GM19324 (cell line): ENCODE measurements at regions not wholly inside any gene's neighbourhood (a gene's known extent, or its start where the extent isn't known, plus 50 kb on each side); places are given as distances from the start of the nearest gene placed in this dataset.
"Not testable (repeated sequence)": the region's sequence is repeated elsewhere in the genome, so short reads cannot be mapped to it uniquely, and the experiment has no call there.

ENCODE experiments used
- ATAC-seq: cut with Tn5 transposase; IDR thresholded peaks from one replicate; pipeline ENCODE4 v1.9.1; 2021; ENCODE audit warnings: mild to moderate bottlenecking, moderate library complexity; ENCODE audit not compliant: unreplicated experiment, low FRiP score

GRCh38 chr17:71759422-71760060 is 361.3 kb upstream of the SOX9 start:
- no peak for ATAC-seq

- no peak for ATAC-seq
Measured at GRCh38 chr17:71760062-71760720, 360.6 kb upstream of the SOX9 start.

GRCh38 chr17:71762526-71762925 is 358.3 kb upstream of the SOX9 start:
- ATAC-seq: no peak

GRCh38 chr17:71764505-71764904 is 356.3 kb upstream of the SOX9 start:
- no peak for ATAC-seq

GRCh38 chr17:71765437-71765836 is 355.4 kb upstream of the SOX9 start:
- no peak for ATAC-seq

GRCh38 chr17:71769850-71770249 is 351.0 kb upstream of the SOX9 start:
- no peak for ATAC-seq

- ATAC-seq: no peak
Measured at GRCh38 chr17:71777048-71777640, 343.7 kb upstream of the SOX9 start.

- no peak for ATAC-seq
Measured at GRCh38 chr17:71779482-71779881, 341.3 kb upstream of the SOX9 start.

- no peak for ATAC-seq
Measured at GRCh38 chr17:71780596-71780995, 340.2 kb upstream of the SOX9 start.

GRCh38 chr17:71782021-71782420 is 338.8 kb upstream of the SOX9 start:
- ATAC-seq: not testable (repeated sequence)

- ATAC-seq: no peak
Measured at GRCh38 chr17:71790791-71791190, 330.0 kb upstream of the SOX9 start.

GRCh38 chr17:71791311-71791710 is 329.5 kb upstream of the SOX9 start:
- ATAC-seq: no peak

GRCh38 chr17:71792966-71793365 is 327.9 kb upstream of the SOX9 start:
- no peak for ATAC-seq

- ATAC-seq: no peak
Measured at GRCh38 chr17:71793518-71793917, 327.3 kb upstream of the SOX9 start.

- no peak for ATAC-seq
Measured at GRCh38 chr17:71798701-71799100, 322.1 kb upstream of the SOX9 start.

- no peak for ATAC-seq
Measured at GRCh38 chr17:71799657-71800056, 321.2 kb upstream of the SOX9 start.

GRCh38 chr17:71801301-71801700 is 319.5 kb upstream of the SOX9 start:
- ATAC-seq: no peak

GRCh38 chr17:71802663-71803062 is 318.2 kb upstream of the SOX9 start:
- no peak for ATAC-seq

GRCh38 chr17:71803656-71804284 is 317.1 kb upstream of the SOX9 start:
- no peak for ATAC-seq

GRCh38 chr17:71809537-71809936 is 311.3 kb upstream of the SOX9 start:
- ATAC-seq: no peak

GRCh38 chr17:71813861-71814260 is 307.0 kb upstream of the SOX9 start:
- not testable (repeated sequence) for ATAC-seq

- ATAC-seq: no peak
Measured at GRCh38 chr17:71821511-71821910, 299.3 kb upstream of the SOX9 start.
